HCT116 (cell line): ENCODE measurements at regions not wholly inside any gene's neighbourhood (a gene's known extent, or its start where the extent isn't known, plus 50 kb on each side); places are given as distances from the start of the nearest gene placed in this dataset.

Source experiments
- ATAC-seq: fragments of 200-7000 bp; cut with Tn5 transposase; 2 replicates; pipeline ENCODE4 v1.9.1; 2020; ENCODE audit warnings: mild to moderate bottlenecking, moderate library complexity
- BruUV-seq: library from RNA; stranded (reverse); fragments of 400-500 nt; replicated peaks from 2 replicates; lab custom pipeline; 2021; lab: Mats Ljungman, UMichigan
- CTCF ChIA-PET: fragments of 300-600 bp; sonication (Branson Sonifier 250); formaldehyde crosslinking; loops from one replicate; lab custom pipeline; 2021; ENCODE audit warnings: antibody characterized with exemption; lab: Charles Lee
- POLR2A ChIA-PET: fragments of 300-600, 350-600 bp; sonication (Branson Sonifier 250); formaldehyde crosslinking; loops from one replicate; lab custom pipeline; 2021; ENCODE audit warnings: antibody characterized with exemption; lab: Charles Lee
- RAD21 ChIA-PET, 2 experiments: fragments of 300-600 bp; sonication (Branson Sonifier 250); formaldehyde crosslinking; loops; one replicate each; lab custom pipeline; 2023; ENCODE audit warnings: low total read pairs in 2 of 2; ENCODE audit not compliant: uncharacterized antibody in 2 of 2, unreplicated experiment in 2 of 2, low non-redundant PET in 1 of 2; lab: Charles Lee
- DNase-seq: peaks from one replicate; pipeline ENCODE4 v3.0.0-alpha.2; 2010; ENCODE audit warnings: low read depth, low spot score
- H2AFZ ChIP-seq: fragments of 200-600 bp; shearing (Covaris generic), sonication (generic); 2 replicates; pipeline ENCODE4 v1.6.1; 2017; ENCODE audit warnings: low read depth, mixed run types, mixed read lengths, antibody characterized with exemption, low read length; ENCODE audit not compliant: poor library complexity, severe bottlenecking
- H3K27ac ChIP-seq: 2 replicates; pipeline ENCODE4 v1.5.1; 2012; ENCODE audit warnings: low read depth, low read length
- H3K27me3 ChIP-seq: fragments of 200-600 bp; sonication (generic); 2 replicates; pipeline ENCODE4 v1.6.1; 2016; ENCODE audit warnings: mixed run types, low read length, mixed read lengths; ENCODE audit not compliant: insufficient read depth
- H3K36me3 ChIP-seq, 2 experiments: fragments of 200-500 bp in 1 of 2; fragments of 200-600 bp in 1 of 2; sonication (Bioruptor generic) in 1 of 2; sonication (generic) in 1 of 2; 2 replicates each; pipeline versions ENCODE4 v1.5.1 to v1.6.1; 2014 to 2016; ENCODE audit warnings: low read length in 2 of 2, inconsistent platforms in 1 of 2, mixed read lengths in 1 of 2, mixed run types in 1 of 2; ENCODE audit not compliant: insufficient read depth in 2 of 2, control insufficient read depth in 1 of 2
- H3K4me1 ChIP-seq, 2 experiments: fragments of 200-600 bp in 1 of 2; sonication (generic) in 1 of 2; 2 replicates each; pipeline versions ENCODE4 v1.5.1 to v1.6.1; 2012 to 2017; ENCODE audit warnings: low read length in 2 of 2, inconsistent platforms in 1 of 2, mild to moderate bottlenecking in 1 of 2, mixed read lengths in 1 of 2, mixed run types in 1 of 2, moderate library complexity in 1 of 2; ENCODE audit not compliant: insufficient read depth in 2 of 2, control insufficient read depth in 1 of 2
- H3K4me2 ChIP-seq: fragments of 200-600 bp; sonication (generic); 2 replicates; pipeline ENCODE4 v1.6.1; 2017; ENCODE audit warnings: mixed run types, low read length, mixed read lengths
- H3K4me3 ChIP-seq, 2 experiments: fragments of 200-600 bp in 1 of 2; sonication (generic) in 1 of 2; replicated peaks in 1 of 2; 2 replicates each; pipeline ENCODE4 v1.5.1; 2011 to 2016; ENCODE audit warnings: low read length in 2 of 2, control low read depth in 1 of 2, low read depth in 1 of 2, mild to moderate bottlenecking in 1 of 2, mixed read lengths in 1 of 2, mixed run types in 1 of 2
- H3K79me2 ChIP-seq: fragments of 200-600 bp; sonication (generic); 2 replicates; pipeline ENCODE4 v1.6.1; 2017; ENCODE audit warnings: mild to moderate bottlenecking, mixed run types, low read length, moderate library complexity, mixed read lengths; ENCODE audit not compliant: insufficient read depth
- H3K9ac ChIP-seq: fragments of 200-600 bp; sonication (generic); 2 replicates; pipeline ENCODE4 v1.6.1; 2016; ENCODE audit warnings: low read length, mixed read lengths
- H3K9me2 ChIP-seq: fragments of 200-600 bp; sonication (generic), shearing (Covaris generic); 2 replicates; pipeline ENCODE4 v1.6.1; 2017; ENCODE audit warnings: mixed run types, mild to moderate bottlenecking, moderate library complexity; ENCODE audit not compliant: insufficient read depth
- H3K9me3 ChIP-seq, 2 experiments: fragments of 200-500 bp in 1 of 2; fragments of 200-600 bp in 1 of 2; sonication (Bioruptor generic) in 1 of 2; sonication (generic) in 1 of 2; 2 replicates each; pipeline ENCODE4 v1.6.1; 2014 to 2017; ENCODE audit warnings: low read length in 2 of 2, mixed read lengths in 2 of 2, inconsistent platforms in 1 of 2, low read depth in 1 of 2, mild to moderate bottlenecking in 1 of 2, mixed run types in 1 of 2, moderate library complexity in 1 of 2; ENCODE audit not compliant: control insufficient read depth in 1 of 2, insufficient read depth in 1 of 2
- H4K20me1 ChIP-seq: fragments of 200-600 bp; sonication (generic), shearing (Covaris generic); 2 replicates; pipeline ENCODE4 v1.6.1; 2017; ENCODE audit warnings: mixed run types, mild to moderate bottlenecking, moderate library complexity; ENCODE audit not compliant: insufficient read depth
- CBX3 ChIP-seq: IDR thresholded peaks from 2 replicates; pipeline ENCODE4 v1.6.1; 2012; ENCODE audit warnings: low read depth
- EGR1 ChIP-seq: IDR thresholded peaks from 2 replicates; pipeline ENCODE4 v1.6.1; 2012; ENCODE audit warnings: low read depth
- ELF1 ChIP-seq: IDR thresholded peaks from 2 replicates; pipeline ENCODE4 v1.6.1; 2012; ENCODE audit warnings: low read depth, borderline replicate concordance
- EZH2 ChIP-seq: fragments of 200-600 bp; sonication (generic); IDR thresholded peaks from 2 replicates; pipeline ENCODE4 v1.6.1; 2017; ENCODE audit warnings: antibody characterized with exemption, mixed run types
- EZH2phosphoT487 ChIP-seq: fragments of 200-600 bp; IDR thresholded peaks from 2 replicates; pipeline ENCODE4 v1.6.1; 2018; ENCODE audit warnings: antibody characterized with exemption, borderline replicate concordance
- MAX ChIP-seq: IDR thresholded peaks from 2 replicates; pipeline ENCODE4 v1.6.1; 2012
- RAD21 ChIP-seq: IDR thresholded peaks from 2 replicates; pipeline ENCODE4 v1.6.1; 2012; ENCODE audit warnings: low read depth, mild to moderate bottlenecking
- REST ChIP-seq: IDR thresholded peaks from 2 replicates; pipeline ENCODE4 v1.6.1; 2012; ENCODE audit warnings: low read depth
- SIN3A ChIP-seq: IDR thresholded peaks from 2 replicates; pipeline ENCODE4 v1.6.1; 2012; ENCODE audit warnings: low read depth
- TCF7L2 ChIP-seq: IDR thresholded peaks from 2 replicates; pipeline ENCODE4 v1.7.0; 2011; ENCODE audit warnings: borderline replicate concordance, inconsistent platforms; ENCODE audit not compliant: insufficient read depth, insufficient read length; ENCODE audit errors: extremely low read depth
- ZBTB33 ChIP-seq: IDR thresholded peaks from 2 replicates; pipeline ENCODE4 v1.6.1; 2011; ENCODE audit warnings: mild to moderate bottlenecking, low read length, moderate library complexity; ENCODE audit not compliant: insufficient replicate concordance; ENCODE audit errors: extremely low read depth
- ZNF274 ChIP-seq: fragments of 200-500 bp; sonication (Bioruptor generic); IDR thresholded peaks from 2 replicates; pipeline ENCODE4 v1.6.1; 2014; ENCODE audit warnings: mild to moderate bottlenecking, low read depth, low read length, inconsistent platforms
- intact Hi-C: fragments of 100-400 bp; cut with micrococcal nuclease; formaldehyde crosslinking; loops from 2 replicates; pipeline ENCODE4 v1.10.0; 2022

GRCh38 chr7:41145656-41146055 lies 557.2 kb downstream of the INHBA start:
- peaks cover 0 to 7% of the 10 kb centered on the region in 2 experiments; a peak in 1 of 4 replicates for H3K4me1 ChIP-seq
- no peaks in the 10 kb centered on the region for H3K36me3 ChIP-seq
- no peak overlapping the region for H2AFZ ChIP-seq
- no peak for ATAC-seq
- ChIA-PET CTCF (no interaction called here), POLR2A (no interaction called here), RAD21 (no interaction called here)
- no peak for DNase-seq
- H3K4me3 ChIP-seq, result no peak overlapping the region
- H4K20me1 ChIP-seq, result no peaks in the 10 kb centered on the region
- H3K79me2 ChIP-seq, result no peaks in the 10 kb centered on the region
- no peak overlapping the region for H3K9ac ChIP-seq
- no peak overlapping the region for H3K27ac ChIP-seq
- no peaks in the 10 kb centered on the region for H3K9me2 ChIP-seq
- H3K9me3 ChIP-seq, result no peaks in the 10 kb centered on the region
- no TSS peak for BruUV-seq
- TF ChIP-seq EZH2, result no peak
- no peak for TF ChIP-seq ZNF274
- no peak overlapping the region for H3K4me2 ChIP-seq
- intact Hi-C loops, result no loop called here
- H3K27me3 ChIP-seq, result no peaks in the 10 kb centered on the region

GRCh38 chr7:41142904-41143473 lies 559.9 kb downstream of the INHBA start:
- no peak overlapping the region for H3K4me2 ChIP-seq
- ATAC-seq (no peak), DNase-seq (no peak)
- H2AFZ ChIP-seq, result no peak overlapping the region
- ChIA-PET RAD21 (no interaction called here), CTCF (no interaction called here), POLR2A (no interaction called here)
- no peaks in the 10 kb centered on the region for H3K27me3 ChIP-seq
- BruUV-seq, result no TSS peak
- TF ChIP-seq REST, result no peak
- no peak for TF ChIP-seq ELF1
- no peak for TF ChIP-seq MAX
- no peak for TF ChIP-seq EGR1
- TF ChIP-seq EZH2phosphoT487, result no peak
- no peak for TF ChIP-seq ZBTB33
- TF ChIP-seq CBX3, result no peak
- no peak for TF ChIP-seq SIN3A
- no peak for TF ChIP-seq TCF7L2
- no peak for TF ChIP-seq RAD21
- no peak for TF ChIP-seq EZH2
- no peak overlapping the region for H3K4me3 ChIP-seq
- no peaks in the 10 kb centered on the region for H3K4me1 ChIP-seq
- no peaks in the 10 kb centered on the region for H3K9me2 ChIP-seq
- no peaks in the 10 kb centered on the region for H3K79me2 ChIP-seq
- H3K9ac ChIP-seq, result no peak overlapping the region
- no peaks in the 10 kb centered on the region for H3K36me3 ChIP-seq
- no peaks in the 10 kb centered on the region for H3K9me3 ChIP-seq
- H3K27ac ChIP-seq, result no peak overlapping the region
- no peaks in the 10 kb centered on the region for H4K20me1 ChIP-seq
- intact Hi-C loops, result no loop called here
